NB4 (cell line): ENCODE measurements at regions not wholly inside any gene's neighbourhood (a gene's known extent, or its start where the extent isn't known, plus 50 kb on each side); places are given as distances from the start of the nearest gene placed in this dataset.
"Not testable (repeated sequence)": the region's sequence is repeated elsewhere in the genome, so short reads cannot be mapped to it uniquely, and the experiment has no call there.

Source experiments
- DNase-seq: peaks from one replicate; pipeline ENCODE4 v3.0.0; 2010; ENCODE audit warnings: low read depth
- H3K4me3 ChIP-seq: one replicate; pipeline ENCODE4 v1.5.1; 2011; ENCODE audit warnings: mild to moderate bottlenecking, low read depth, low read length, moderate library complexity
- MYC ChIP-seq: IDR thresholded peaks from 2 replicates; pipeline ENCODE4 v1.6.1; 2011; ENCODE audit warnings: low read depth, low read length
- POLR2A ChIP-seq: IDR thresholded peaks from 2 replicates; pipeline ENCODE4 v1.6.1; 2011; ENCODE audit warnings: mild to moderate bottlenecking; ENCODE audit not compliant: insufficient read length; ENCODE audit errors: extremely low read depth
- TF ChIP-seq, protein P1 (sequence below): IDR thresholded peaks from one replicate; pipeline ENCODE4 v1.5.1; 2012; ENCODE audit warnings: low read depth, low read length
- TF ChIP-seq, protein P2 (sequence below): IDR thresholded peaks from 2 replicates; pipeline ENCODE4 v1.6.1; 2011; ENCODE audit warnings: low read depth, low read length

GRCh38 chr5:17951392-17952169 lies 317.3 kb downstream of the TAF11L14 start:
- TF ChIP-seq POLR2A (no peak), MYC (no peak)
- TF ChIP-seq, protein P1, sequence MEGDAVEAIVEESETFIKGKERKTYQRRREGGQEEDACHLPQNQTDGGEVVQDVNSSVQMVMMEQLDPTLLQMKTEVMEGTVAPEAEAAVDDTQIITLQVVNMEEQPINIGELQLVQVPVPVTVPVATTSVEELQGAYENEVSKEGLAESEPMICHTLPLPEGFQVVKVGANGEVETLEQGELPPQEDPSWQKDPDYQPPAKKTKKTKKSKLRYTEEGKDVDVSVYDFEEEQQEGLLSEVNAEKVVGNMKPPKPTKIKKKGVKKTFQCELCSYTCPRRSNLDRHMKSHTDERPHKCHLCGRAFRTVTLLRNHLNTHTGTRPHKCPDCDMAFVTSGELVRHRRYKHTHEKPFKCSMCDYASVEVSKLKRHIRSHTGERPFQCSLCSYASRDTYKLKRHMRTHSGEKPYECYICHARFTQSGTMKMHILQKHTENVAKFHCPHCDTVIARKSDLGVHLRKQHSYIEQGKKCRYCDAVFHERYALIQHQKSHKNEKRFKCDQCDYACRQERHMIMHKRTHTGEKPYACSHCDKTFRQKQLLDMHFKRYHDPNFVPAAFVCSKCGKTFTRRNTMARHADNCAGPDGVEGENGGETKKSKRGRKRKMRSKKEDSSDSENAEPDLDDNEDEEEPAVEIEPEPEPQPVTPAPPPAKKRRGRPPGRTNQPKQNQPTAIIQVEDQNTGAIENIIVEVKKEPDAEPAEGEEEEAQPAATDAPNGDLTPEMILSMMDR = peak; percentile 8
- TF ChIP-seq, protein P2, sequence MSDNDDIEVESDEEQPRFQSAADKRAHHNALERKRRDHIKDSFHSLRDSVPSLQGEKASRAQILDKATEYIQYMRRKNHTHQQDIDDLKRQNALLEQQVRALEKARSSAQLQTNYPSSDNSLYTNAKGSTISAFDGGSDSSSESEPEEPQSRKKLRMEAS = no peak
- DNase-seq = peak; percentile 20
- H3K4me3 ChIP-seq = no peak overlapping the region

DNA sequence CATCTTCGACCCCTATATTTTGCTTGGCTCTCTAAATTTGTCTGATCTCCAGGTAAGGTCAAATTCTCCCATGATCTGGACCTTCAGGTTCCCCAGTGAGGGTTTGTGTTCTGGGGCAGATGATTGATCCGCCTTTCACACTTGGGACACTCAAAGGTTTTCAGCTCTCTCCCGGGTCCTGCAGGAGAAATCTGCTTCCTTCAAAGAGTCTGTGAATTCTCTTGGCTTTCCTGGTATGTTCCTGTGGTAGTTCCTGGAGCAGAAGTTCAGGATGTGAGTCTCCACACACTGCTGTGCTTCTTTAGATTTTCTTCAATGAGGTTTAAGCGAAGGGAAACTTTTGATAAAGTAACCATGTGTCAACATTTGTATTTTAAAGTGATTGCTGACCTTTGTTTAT lies 318.0 kb downstream of the TAF11L14 start:
- no peak for TF ChIP-seq POLR2A
- TF ChIP-seq, protein P2 = no peak
- no peak for DNase-seq
- no peak overlapping the region for H3K4me3 ChIP-seq

- H3K4me3 ChIP-seq = no peak overlapping the region
- no peak for TF ChIP-seq POLR2A
- TF ChIP-seq, protein P1 = no peak
- TF ChIP-seq MYC = no peak
- TF ChIP-seq, protein P2 = no peak
- DNase-seq = no peak
These were observed 329.8 kb downstream of the TAF11L14 start for GRCh38 chr5:17964067-17964466.

GRCh38 chr5:17966640-17967402 lies 332.6 kb downstream of the TAF11L14 start:
- DNase-seq = no peak
- TF ChIP-seq POLR2A (no peak), MYC (no peak)
- TF ChIP-seq, protein P1 = no peak
- TF ChIP-seq, protein P2 = no peak
- H3K4me3 ChIP-seq = no peak overlapping the region

DNA sequence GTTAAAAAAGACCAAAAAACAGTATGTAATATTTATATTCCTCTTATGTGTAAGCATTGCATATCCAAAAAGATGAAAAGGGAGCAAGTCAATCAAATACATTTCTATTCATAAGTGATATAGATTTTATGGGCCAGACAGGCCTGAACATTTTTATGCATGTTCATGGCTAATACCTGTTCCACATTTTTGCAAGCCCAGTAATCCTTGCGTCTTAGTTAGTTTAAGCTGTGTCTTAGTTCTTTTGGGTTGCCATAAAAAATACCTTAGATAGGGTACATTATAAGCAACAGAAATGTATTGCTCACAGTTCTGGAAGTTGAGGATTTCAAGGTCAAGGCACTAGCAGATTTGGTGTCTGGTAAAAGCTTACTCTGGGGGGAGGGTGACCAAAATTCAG lies 342.1 kb downstream of the TAF11L14 start:
- no peak overlapping the region for H3K4me3 ChIP-seq
- TF ChIP-seq, protein P2 = no peak
- TF ChIP-seq MYC (no peak), POLR2A (no peak)
- TF ChIP-seq, protein P1 = no peak
- DNase-seq = no peak

DNA sequence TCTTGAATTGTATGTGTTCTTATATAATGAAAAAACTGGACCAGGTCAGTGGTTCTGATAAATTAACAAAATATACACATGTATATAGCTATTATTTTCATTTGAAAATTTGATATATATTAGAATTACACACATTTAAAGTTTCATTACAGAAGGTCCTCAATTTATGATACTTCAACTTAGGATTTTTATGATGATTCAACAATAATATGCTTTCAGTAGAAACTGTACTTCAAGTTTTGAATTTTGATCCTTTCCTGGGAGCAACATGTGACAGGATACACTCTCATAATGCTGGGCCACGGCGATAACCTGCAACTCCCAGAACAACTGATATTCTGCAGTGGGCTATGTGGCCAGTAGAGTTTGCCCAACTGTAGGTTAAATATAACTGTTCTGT lies 344.7 kb downstream of the TAF11L14 start:
- no peak for DNase-seq
- TF ChIP-seq, protein P1 = no peak
- TF ChIP-seq, protein P2 = no peak
- no peak for TF ChIP-seq MYC
- TF ChIP-seq POLR2A = no peak
- no peak overlapping the region for H3K4me3 ChIP-seq

- H3K4me3 ChIP-seq, DNase-seq: not testable (repeated sequence)
These were observed 348.4 kb downstream of the TAF11L14 start for GRCh38 chr5:17982626-17983025.
